ENCODE measurements at regions not wholly inside any gene's neighbourhood (a gene's known extent, or its start where the extent isn't known, plus 50 kb on each side); places are given as distances from the start of the nearest gene placed in this dataset.
"Not testable (repeated sequence)": the region's sequence is repeated elsewhere in the genome, so short reads cannot be mapped to it uniquely, and the experiment has no call there.

GRCh38 chr2:234373481-234374149, 123.3 kb downstream of the ARL4C start:
- no peak for DNase-seq

DNA sequence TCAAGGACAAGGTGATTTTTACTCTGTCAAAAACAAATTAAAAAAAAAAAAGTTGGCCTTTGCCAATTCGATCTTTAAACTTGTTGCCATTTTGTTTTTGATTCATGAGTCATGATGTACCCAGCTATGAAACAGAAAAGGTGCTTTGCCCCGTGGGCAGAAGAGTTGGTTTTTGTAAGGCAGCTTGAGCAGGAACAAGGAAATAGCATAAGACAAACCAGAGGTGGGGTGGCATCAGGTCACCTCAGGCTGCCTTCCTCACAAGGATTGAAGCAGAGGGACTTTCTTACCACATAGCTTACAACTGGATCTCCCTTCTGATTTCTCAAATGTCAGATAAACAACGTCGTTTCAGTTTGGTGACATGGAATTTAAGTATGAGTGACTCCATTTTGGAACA, 123.8 kb downstream of the ARL4C start:
- DNase-seq: no peak

- DNase-seq: no peak
Measured at GRCh38 chr2:234372506-234372905, 124.4 kb downstream of the ARL4C start.

DNA sequence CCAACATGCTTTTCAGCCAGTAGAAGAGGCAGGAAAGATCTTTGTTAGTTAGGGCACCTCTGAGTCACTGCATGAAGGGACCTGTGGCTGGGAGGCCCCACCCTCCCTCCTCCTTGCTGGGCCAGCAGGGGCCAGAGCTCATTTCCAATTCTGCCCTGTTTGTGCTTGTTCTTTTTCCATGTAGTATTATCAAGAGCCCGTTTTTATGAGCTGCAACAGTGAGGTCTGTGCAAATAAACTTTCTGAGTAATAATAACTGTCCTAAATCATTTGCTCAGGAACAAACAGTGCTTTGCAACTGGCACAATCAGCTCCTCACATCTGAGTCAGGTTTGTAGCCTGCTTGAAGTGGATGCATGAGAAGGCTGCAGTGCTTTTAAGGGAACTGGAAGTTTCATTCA, 128.0 kb downstream of the ARL4C start:
- peak in 1 of 2 donors; percentile 47 for DNase-seq

DNA sequence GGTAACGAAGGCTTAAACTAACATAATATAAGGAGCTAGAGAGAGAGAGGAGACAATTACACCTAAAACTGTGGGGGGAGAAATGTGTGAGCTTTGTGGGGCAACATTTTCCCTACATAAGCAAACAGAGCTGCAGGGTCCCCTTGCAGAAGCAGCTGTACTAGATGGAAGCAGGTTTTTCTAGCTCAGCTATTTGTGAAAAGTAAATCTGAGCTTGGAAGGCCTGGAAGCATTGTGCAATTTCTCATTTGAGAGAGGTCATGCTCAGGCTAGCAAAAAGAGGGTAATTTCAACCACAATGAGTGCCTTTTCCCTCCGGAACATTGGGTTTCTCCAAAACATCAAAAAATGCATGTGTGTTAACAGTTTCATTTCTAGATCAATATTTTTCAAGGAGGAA, 130.0 kb downstream of the ARL4C start:
- DNase-seq: no peak

DNA sequence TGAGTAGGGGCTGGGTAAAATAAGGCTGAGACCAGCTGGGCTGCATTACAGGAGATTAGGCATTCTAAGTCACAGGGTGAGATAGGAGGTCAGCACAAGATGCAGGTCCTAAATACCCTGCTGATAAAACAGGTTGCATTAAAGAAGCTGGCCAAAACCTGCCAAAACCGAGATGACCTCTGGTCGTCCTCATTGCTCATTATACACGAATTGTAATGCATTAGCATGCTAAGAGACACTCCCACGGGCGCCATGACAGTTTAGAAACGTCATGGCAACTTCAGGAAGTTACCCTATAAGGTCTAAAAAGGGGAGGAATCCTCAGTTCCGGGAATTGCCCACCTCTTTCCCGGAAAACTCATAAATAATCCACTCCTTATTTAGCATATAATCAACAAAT, 132.2 kb downstream of the ARL4C start:
- no peak for DNase-seq

GRCh38 chr2:234363647-234364294, 133.1 kb downstream of the ARL4C start:
- no peak for DNase-seq

DNA sequence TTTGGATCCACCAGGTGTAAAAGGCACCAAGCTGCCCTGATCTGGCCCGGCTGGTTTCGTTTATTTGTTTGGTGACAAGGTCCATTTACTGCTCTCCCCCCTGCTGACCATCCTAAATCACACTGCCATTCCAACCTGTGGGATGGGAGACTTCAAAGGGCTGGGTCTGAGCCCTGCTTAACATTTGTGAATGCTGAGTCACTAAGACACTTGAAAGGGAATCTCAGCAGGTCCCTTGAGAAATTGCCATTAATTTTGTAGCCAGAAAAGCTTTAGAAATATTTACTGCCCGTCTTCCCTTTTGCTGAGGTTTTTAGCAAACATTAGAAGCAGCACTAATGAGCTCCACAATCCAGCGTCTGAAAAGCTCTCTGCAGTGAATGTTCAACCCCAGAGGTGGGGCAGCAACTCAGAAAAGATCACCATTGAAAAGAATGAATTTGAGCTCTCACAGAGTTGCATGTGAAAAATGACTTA, 133.8 kb downstream of the ARL4C start:
- no peak for DNase-seq

GRCh38 chr2:234360313-234360975, 136.4 kb downstream of the ARL4C start:
- DNase-seq: not testable (repeated sequence)

DNA sequence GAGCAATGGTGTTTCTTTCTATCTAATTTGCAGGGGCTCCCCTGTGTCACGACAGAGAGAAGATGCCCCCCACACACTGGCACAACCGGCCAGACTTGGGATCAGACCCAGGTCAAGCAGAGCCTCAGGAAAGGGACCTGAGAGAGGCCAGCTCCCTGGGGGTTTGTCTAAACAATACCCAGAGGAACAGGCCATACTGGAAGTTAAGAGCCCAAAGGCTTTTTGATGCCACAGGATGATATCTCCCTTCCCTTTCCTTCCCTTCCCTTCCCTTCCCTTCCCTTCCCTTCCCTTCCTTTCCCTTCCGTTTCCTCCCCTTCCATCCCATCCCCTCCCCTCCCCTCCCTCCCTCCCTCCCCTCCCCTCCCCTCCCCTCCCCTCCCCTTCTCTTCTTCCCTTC, 139.2 kb downstream of the ARL4C start:
- no peak for DNase-seq

GRCh38 chr2:234355808-234356365, 141.0 kb downstream of the ARL4C start:
- no peak for DNase-seq

GRCh38 chr2:234355021-234355720, 141.7 kb downstream of the ARL4C start:
- DNase-seq: no peak

DNA sequence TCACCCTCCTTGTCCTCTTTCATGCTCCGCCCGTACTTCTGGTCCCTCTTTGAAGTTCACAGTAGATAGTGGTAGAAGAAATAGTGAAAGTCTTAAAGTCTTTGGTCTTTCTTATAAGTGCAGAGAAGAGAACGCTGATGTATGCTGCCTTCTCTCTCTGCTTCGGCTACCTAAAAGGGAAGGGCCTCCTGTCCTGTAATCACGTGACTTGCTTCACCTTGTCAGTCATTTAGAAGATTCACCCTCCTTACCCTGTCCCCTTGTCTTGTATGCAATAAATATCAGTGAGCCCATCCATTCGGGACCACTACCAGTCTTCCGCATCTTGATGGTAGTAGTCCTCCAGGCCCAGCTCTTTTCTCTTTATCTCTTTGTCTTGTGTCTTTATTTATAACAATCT, 144.6 kb downstream of the ARL4C start:
- DNase-seq: no peak

- DNase-seq: not testable (repeated sequence)
Measured at GRCh38 chr2:234351866-234352265, 145.0 kb downstream of the ARL4C start.

- no peak for DNase-seq
Measured at GRCh38 chr2:234348081-234348480, 148.8 kb downstream of the ARL4C start.

- DNase-seq: no peak
Measured at GRCh38 chr2:234345921-234346320, 151.0 kb downstream of the ARL4C start.

- no peak for DNase-seq
Measured at GRCh38 chr2:234344012-234344411, 152.9 kb downstream of the ARL4C start.

DNA sequence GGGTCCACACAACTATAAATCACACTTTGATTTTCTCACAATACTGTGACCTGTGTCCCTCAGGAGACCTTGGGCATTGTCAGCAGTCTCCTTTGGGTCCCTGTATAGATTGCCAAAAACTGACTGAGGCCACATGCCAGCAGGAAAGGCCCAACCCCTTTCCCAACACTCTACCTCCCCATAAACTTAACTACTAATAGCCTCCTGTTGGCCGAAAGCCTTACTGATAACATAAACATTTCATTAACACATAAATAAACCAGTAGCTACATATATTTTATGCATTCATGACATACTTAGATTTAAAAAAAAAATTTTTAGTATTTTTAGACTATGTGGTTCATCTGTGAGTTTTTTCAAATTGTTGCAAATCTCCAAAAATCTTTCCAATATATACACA, 153.5 kb downstream of the ARL4C start:
- DNase-seq: no peak

- no peak for DNase-seq
Measured at GRCh38 chr2:234341306-234341985, 155.4 kb downstream of the ARL4C start.

DNA sequence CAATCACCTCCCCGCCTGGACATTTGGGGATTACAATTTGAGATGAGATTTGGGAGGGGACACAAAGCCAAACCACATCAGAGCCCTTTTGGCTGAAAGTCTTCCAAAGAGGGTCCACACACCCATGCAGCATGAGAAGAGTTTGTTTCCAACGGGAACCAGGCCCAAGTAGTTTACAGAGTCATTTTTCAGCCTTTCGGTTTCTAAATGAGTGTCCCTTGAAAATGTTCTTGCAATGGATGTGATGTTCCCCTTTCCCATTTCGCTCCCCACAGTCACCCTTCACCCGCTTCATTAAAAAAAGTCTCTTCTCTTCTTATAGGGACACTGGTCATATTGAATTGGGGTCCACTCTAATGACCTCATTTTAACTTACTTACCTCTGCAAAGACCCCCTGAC, 157.4 kb downstream of the ARL4C start:
- DNase-seq: no peak

- no peak for DNase-seq
Measured at GRCh38 chr2:234339011-234339410, 157.9 kb downstream of the ARL4C start.

DNA sequence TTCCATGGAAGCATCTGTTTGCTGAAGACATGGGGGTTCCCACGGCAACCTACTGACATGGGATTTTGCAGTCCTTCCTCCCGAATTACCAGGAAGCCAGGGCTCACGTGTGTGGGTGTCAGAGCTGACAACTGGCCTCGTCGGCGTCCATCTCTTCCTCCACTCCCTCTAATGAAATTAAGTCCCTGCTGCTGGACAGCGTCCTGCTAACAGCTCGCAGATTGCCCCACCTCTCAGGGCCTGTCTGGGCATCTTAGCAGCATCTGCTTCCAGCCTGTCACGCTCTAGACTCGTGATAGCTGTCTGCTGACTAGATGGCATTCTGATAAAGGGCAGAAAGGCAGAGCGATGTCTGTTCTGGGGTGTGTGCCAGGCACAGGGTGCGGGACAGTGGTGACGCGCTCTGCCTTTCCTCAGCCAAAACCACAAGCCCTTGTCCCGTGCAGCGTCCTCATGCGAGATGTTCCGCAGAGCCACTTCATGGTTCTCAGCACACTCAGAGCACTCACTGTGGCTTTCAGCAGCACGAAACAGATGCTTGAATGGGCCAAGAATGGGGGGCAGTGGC, 161.1 kb downstream of the ARL4C start:
- peak; percentile 47 to 64 for DNase-seq
